Activated T-cell treated with anti-CD3 and anti-CD28 coated beads, Interleukin-2, amount 50 U/mL, for 4 hours (primary cell): ENCODE measurements at regions not wholly inside any gene's neighbourhood (a gene's known extent, or its start where the extent isn't known, plus 50 kb on each side); places are given as distances from the start of the nearest gene placed in this dataset.

ENCODE experiments used
- ATAC-seq, 2 donors: fragments of 200-7000 bp; cut with Tn5 transposase; one replicate each; pipeline ENCODE4 v1.10.0; 2021
- DNase-seq: peaks from one replicate; pipeline ENCODE4 v3.0.0-alpha.2; 2020
- H3K27me3 Mint-ChIP-seq: one replicate; pipeline ENCODE4 v1.8.0; 2021; ENCODE audit warnings: low read depth, mixed read lengths
- H3K36me3 Mint-ChIP-seq: one replicate; pipeline ENCODE4 v1.8.0; 2022; ENCODE audit warnings: mixed read lengths; ENCODE audit not compliant: insufficient read depth
- H3K4me1 Mint-ChIP-seq: one replicate; pipeline ENCODE4 v1.8.0; 2021; ENCODE audit warnings: low read depth, mixed read lengths
- H3K4me3 Mint-ChIP-seq: one replicate; pipeline ENCODE4 v1.8.0; 2021; ENCODE audit warnings: mild to moderate bottlenecking, moderate library complexity, mixed read lengths
- H3K9me3 Mint-ChIP-seq: one replicate; pipeline ENCODE4 v1.8.0; 2021; ENCODE audit warnings: mixed read lengths

GRCh38 chr1:185578293-185578692 lies 155.9 kb upstream of the HMCN1 start:
- Mint-ChIP-seq H3K9me3 (peaks cover 45% of the 10 kb centered on the region), H3K27me3 (no peaks in the 10 kb centered on the region), H3K36me3 (peaks cover 4% of the 10 kb centered on the region), H3K4me1 (peaks cover 12% of the 10 kb centered on the region), H3K4me3 (no peak overlapping the region)
- ATAC-seq, result no peak
- DNase-seq, result no peak

GRCh38 chr1:185574139-185574875 lies 159.9 kb upstream of the HMCN1 start:
- H3K4me3 Mint-ChIP-seq, result no peak overlapping the region
- ATAC-seq, result no peak
- H3K36me3 Mint-ChIP-seq, result no peaks in the 10 kb centered on the region
- no peak for DNase-seq
- peaks cover 24% of the 10 kb centered on the region for H3K9me3 Mint-ChIP-seq
- H3K27me3 Mint-ChIP-seq, result no peaks in the 10 kb centered on the region
- peaks cover 37% of the 10 kb centered on the region for H3K4me1 Mint-ChIP-seq

GRCh38 chr1:185573677-185574076 lies 160.5 kb upstream of the HMCN1 start:
- peaks cover 43% of the 10 kb centered on the region for H3K4me1 Mint-ChIP-seq
- no peak overlapping the region for H3K4me3 Mint-ChIP-seq
- H3K27me3 Mint-ChIP-seq, result no peaks in the 10 kb centered on the region
- no peak for DNase-seq
- ATAC-seq, result no peak
- H3K9me3 Mint-ChIP-seq, result peaks cover 19% of the 10 kb centered on the region
- no peaks in the 10 kb centered on the region for H3K36me3 Mint-ChIP-seq

- Mint-ChIP-seq H3K36me3 (no peaks in the 10 kb centered on the region), H3K4me1 (peaks cover 48% of the 10 kb centered on the region), H3K9me3 (peaks cover 15% of the 10 kb centered on the region), H3K27me3 (no peaks in the 10 kb centered on the region), H3K4me3 (no peak overlapping the region)
- no peak for DNase-seq
- no peak for ATAC-seq
Measured at GRCh38 chr1:185573162-185573561, 161.0 kb upstream of the HMCN1 start.

GRCh38 chr1:185570962-185571361 lies 163.2 kb upstream of the HMCN1 start:
- Mint-ChIP-seq H3K27me3 (no peaks in the 10 kb centered on the region), H3K36me3 (no peaks in the 10 kb centered on the region), H3K4me1 (peaks cover 70% of the 10 kb centered on the region), H3K9me3 (peaks cover 8% of the 10 kb centered on the region), H3K4me3 (no peak overlapping the region)
- DNase-seq, result no peak
- ATAC-seq, result no peak

- H3K36me3 Mint-ChIP-seq, result no peaks in the 10 kb centered on the region
- peak; percentile 62 to 63 for ATAC-seq
- peaks cover 80% of the 10 kb centered on the region for H3K4me1 Mint-ChIP-seq
- no peak overlapping the region for H3K4me3 Mint-ChIP-seq
- no peaks in the 10 kb centered on the region for H3K27me3 Mint-ChIP-seq
- DNase-seq, result no peak
- peaks cover 3% of the 10 kb centered on the region for H3K9me3 Mint-ChIP-seq
Measured at GRCh38 chr1:185568155-185569123, 165.8 kb upstream of the HMCN1 start.

GRCh38 chr1:185567440-185567839 lies 166.8 kb upstream of the HMCN1 start:
- H3K36me3 Mint-ChIP-seq, result no peaks in the 10 kb centered on the region
- ATAC-seq, result peak in 1 of 2 donors; percentile 15
- no peak for DNase-seq
- peaks cover 3% of the 10 kb centered on the region for H3K9me3 Mint-ChIP-seq
- no peaks in the 10 kb centered on the region for H3K27me3 Mint-ChIP-seq
- peaks cover 83% of the 10 kb centered on the region for H3K4me1 Mint-ChIP-seq
- H3K4me3 Mint-ChIP-seq, result peak overlapping the region; percentile 17

- Mint-ChIP-seq H3K27me3 (no peaks in the 10 kb centered on the region), H3K4me3 (peak overlapping the region; percentile 17), H3K4me1 (peaks cover 87% of the 10 kb centered on the region), H3K9me3 (peaks cover 3% of the 10 kb centered on the region), H3K36me3 (no peaks in the 10 kb centered on the region)
- peak; percentile 15 for DNase-seq
- ATAC-seq, result peak; percentile 77 to 80
Measured at GRCh38 chr1:185566995-185567394, 167.2 kb upstream of the HMCN1 start.

GRCh38 chr1:185565302-185565701 lies 168.9 kb upstream of the HMCN1 start:
- Mint-ChIP-seq H3K9me3 (no peaks in the 10 kb centered on the region), H3K4me1 (peaks cover 92% of the 10 kb centered on the region), H3K36me3 (no peaks in the 10 kb centered on the region), H3K4me3 (no peak overlapping the region), H3K27me3 (no peaks in the 10 kb centered on the region)
- DNase-seq (no peak), ATAC-seq (no peak)

GRCh38 chr1:185564816-185565215 lies 169.4 kb upstream of the HMCN1 start:
- no peak for ATAC-seq
- H3K4me3 Mint-ChIP-seq, result no peak overlapping the region
- peaks cover 92% of the 10 kb centered on the region for H3K4me1 Mint-ChIP-seq
- no peak for DNase-seq
- H3K36me3 Mint-ChIP-seq, result no peaks in the 10 kb centered on the region
- H3K27me3 Mint-ChIP-seq, result no peaks in the 10 kb centered on the region
- no peaks in the 10 kb centered on the region for H3K9me3 Mint-ChIP-seq

- DNase-seq, result no peak
- ATAC-seq, result no peak
- no peaks in the 10 kb centered on the region for H3K36me3 Mint-ChIP-seq
Measured at GRCh38 chr1:185562461-185563359, 171.5 kb upstream of the HMCN1 start.

GRCh38 chr1:185561629-185562028 lies 172.6 kb upstream of the HMCN1 start:
- no peaks in the 10 kb centered on the region for H3K36me3 Mint-ChIP-seq
- ATAC-seq, result peak; percentile 33 to 38
- H3K27me3 Mint-ChIP-seq, result no peaks in the 10 kb centered on the region
- H3K4me3 Mint-ChIP-seq, result peak overlapping the region; percentile 27
- no peak for DNase-seq
- H3K4me1 Mint-ChIP-seq, result peaks cover 65% of the 10 kb centered on the region
- no peaks in the 10 kb centered on the region for H3K9me3 Mint-ChIP-seq

More at GRCh38 chr1:185562461-185563359, 171.5 kb upstream of the HMCN1 start:
- peaks cover 76% of the 10 kb centered on the region for H3K4me1 Mint-ChIP-seq
- no peaks in the 10 kb centered on the region for H3K9me3 Mint-ChIP-seq
- no peak overlapping the region for H3K4me3 Mint-ChIP-seq
- H3K27me3 Mint-ChIP-seq, result no peaks in the 10 kb centered on the region

GRCh38 chr1:185560760-185561159 lies 173.4 kb upstream of the HMCN1 start:
- H3K9me3 Mint-ChIP-seq, result no peaks in the 10 kb centered on the region
- H3K36me3 Mint-ChIP-seq, result no peaks in the 10 kb centered on the region
- peaks cover 56% of the 10 kb centered on the region for H3K4me1 Mint-ChIP-seq
- H3K27me3 Mint-ChIP-seq, result no peaks in the 10 kb centered on the region
- H3K4me3 Mint-ChIP-seq, result no peak overlapping the region
- ATAC-seq (no peak), DNase-seq (no peak)
